ENCODE measurements at regions not wholly inside any gene's neighbourhood (a gene's known extent, or its start where the extent isn't known, plus 50 kb on each side); places are given as distances from the start of the nearest gene placed in this dataset.
"Not testable (repeated sequence)": the region's sequence is repeated elsewhere in the genome, so short reads cannot be mapped to it uniquely, and the experiment has no call there.

GRCh38 chr6:27826612-27826985 is 85.6 kb downstream of the OR2B2 start:
- not testable (repeated sequence) for TF ChIP-seq ZFP30 (CRISPR knock-in tag; IDR thresholded peaks at IDR 0.05); RARB (CRISPR knock-in tag; IDR thresholded peaks at IDR 0.05); ZNF8 (CRISPR knock-in tag; IDR thresholded peaks at IDR 0.05); ARNTL (CRISPR knock-in tag; IDR thresholded peaks at IDR 0.05; ENCODE audit: borderline replicate concordance, low read depth); CSRNP3 (CRISPR knock-in tag; IDR thresholded peaks at IDR 0.05)
